Fibroblast of the aortic adventitia (primary cell): ENCODE measurements at regions not wholly inside any gene's neighbourhood (a gene's known extent, or its start where the extent isn't known, plus 50 kb on each side); places are given as distances from the start of the nearest gene placed in this dataset.
A peak's percentile ranks its signal among the peaks of the same experiment; 100 is the strongest.

ENCODE experiments used
- DNase-seq: peaks from one replicate; pipeline ENCODE4 v3.0.0-alpha.2; 2010; ENCODE audit warnings: low read depth
- H3K4me3 ChIP-seq: 2 replicates; pipeline ENCODE4 v1.5.1; 2011; ENCODE audit warnings: low read depth, mild to moderate bottlenecking, control low read depth, low read length, moderate library complexity
- CTCF ChIP-seq: IDR thresholded peaks from 2 replicates; pipeline ENCODE4 v1.5.1; 2011; ENCODE audit warnings: mild to moderate bottlenecking, low read length, control low read depth, inconsistent platforms; ENCODE audit not compliant: insufficient read depth

GRCh38 chr2:149658553-149658952 is 71.0 kb upstream of the MMADHC start:
- H3K4me3 ChIP-seq: no peak overlapping the region
- no peak for TF ChIP-seq CTCF
- peak; percentile 35 for DNase-seq

GRCh38 chr2:149657401-149658040 is 69.9 kb upstream of the MMADHC start:
- no peak for TF ChIP-seq CTCF
- H3K4me3 ChIP-seq: no peak overlapping the region
- DNase-seq: no peak

- TF ChIP-seq CTCF: no peak
- no peak overlapping the region for H3K4me3 ChIP-seq
Observed at GRCh38 chr2:149656996-149657395, 69.4 kb upstream of the MMADHC start.

GRCh38 chr2:149653831-149654445 is 66.4 kb upstream of the MMADHC start:
- no peak overlapping the region for H3K4me3 ChIP-seq
- TF ChIP-seq CTCF: no peak
- no peak for DNase-seq

More at GRCh38 chr2:149656996-149657395, 69.4 kb upstream of the MMADHC start:
- DNase-seq: no peak

GRCh38 chr2:149652926-149653325 is 65.4 kb upstream of the MMADHC start:
- DNase-seq: no peak
- no peak overlapping the region for H3K4me3 ChIP-seq
- no peak for TF ChIP-seq CTCF

GRCh38 chr2:149652526-149652925 is 65.0 kb upstream of the MMADHC start:
- peak; percentile 70 for DNase-seq
- no peak overlapping the region for H3K4me3 ChIP-seq
- TF ChIP-seq CTCF: no peak

- TF ChIP-seq CTCF: no peak
- no peak for DNase-seq
- H3K4me3 ChIP-seq: no peak overlapping the region
Observed at GRCh38 chr2:149651229-149651628, 63.7 kb upstream of the MMADHC start.
